Transverse colon (tissue), 4 donors: ENCODE measurements at regions not wholly inside any gene's neighbourhood (a gene's known extent, or its start where the extent isn't known, plus 50 kb on each side); places are given as distances from the start of the nearest gene placed in this dataset.

Source experiments
- DNase-seq: peaks from one replicate; pipeline ENCODE4 v3.0.0-alpha.2; 2019
- H3K27ac ChIP-seq, 4 donors: fragments of 200-600 bp; sonication (generic); 2 replicates each; pipeline ENCODE4 v1.5.1; 2016 to 2018; ENCODE audit warnings: inconsistent platforms in 4 of 4
- H3K27me3 ChIP-seq: fragments of 200-600 bp; sonication (generic); 2 replicates; pipeline ENCODE4 v1.5.1; 2017; ENCODE audit warnings: inconsistent platforms
- H3K36me3 ChIP-seq, 4 donors: fragments of 200-600 bp; sonication (generic); 2 replicates each; pipeline ENCODE4 v1.5.1; 2017 to 2019; ENCODE audit warnings: inconsistent platforms in 4 of 4
- H3K4me1 ChIP-seq, 4 donors: fragments of 200-600 bp; sonication (generic); 2 replicates each; pipeline ENCODE4 v1.5.1; 2017 to 2020; ENCODE audit warnings: inconsistent platforms in 4 of 4
- H3K4me3 ChIP-seq, 4 donors: fragments of 200-600 bp; sonication (generic); 1 replicate in 1 of 4; 2 replicates in 3 of 4; pipeline versions ENCODE4 v1.5.1 to v1.6.1; 2017 to 2019; ENCODE audit warnings: inconsistent platforms in 4 of 4
- H3K9me3 ChIP-seq, 2 donors: fragments of 200-600 bp; sonication (generic); 2 replicates each; pipeline ENCODE4 v1.5.1; 2017 to 2019; ENCODE audit warnings: inconsistent platforms in 2 of 2
- EP300 ChIP-seq: sonication (generic); formaldehyde crosslinking; IDR thresholded peaks from one replicate; pipeline ENCODE4 v1.6.1; 2017; ENCODE audit warnings: antibody characterized with exemption, low read depth
- POLR2A ChIP-seq: fragments of 450-650 bp; IDR thresholded peaks from one replicate; pipeline ENCODE4 v1.6.1; 2016; ENCODE audit warnings: antibody characterized with exemption, mild to moderate bottlenecking, moderate library complexity
- POLR2AphosphoS5 ChIP-seq, 3 donors: sonication (generic); formaldehyde crosslinking; IDR thresholded peaks; one replicate each; pipeline ENCODE4 v1.6.1; 2016; ENCODE audit warnings: antibody characterized with exemption in 3 of 3
- WGBS, 2 donors: methylation state at CpG; one replicate each; pipeline ENCODE4 v1.1.5; 2018; ENCODE audit warnings: low coverage in 1 of 2; 5-methylcytosine and 5-hydroxymethylcytosine counted together
- in situ Hi-C, 4 donors: fragments of 200-750 bp; cut with MboI; loops; one replicate each; pipeline versions ENCODE4 v1.15.0 to v1.15.1; 2017; ENCODE audit warnings: low sequenced_read_pairs in 3 of 4, low pct_ligation_motif_present in 1 of 4, low pct_unique_long_range_greater_than_20kb in 1 of 4
- intact Hi-C: fragments of 100-400 bp; cut with DNase I; formaldehyde crosslinking; loops from one replicate; pipeline ENCODE4 v1.15.1; 2023; ENCODE audit warnings: low total_unique reads
- TF ChIP-seq, protein P1 (sequence below), 5 experiments: fragments of 200-600 bp in 3 of 5; fragments of 450-650 bp in 2 of 5; sonication (generic) in 3 of 5; IDR thresholded peaks; 1 replicate in 2 of 5; 2 replicates in 3 of 5; pipeline ENCODE4 v1.5.1; 2016 to 2017; ENCODE audit warnings: antibody characterized with exemption in 5 of 5, inconsistent platforms in 3 of 5, mild to moderate bottlenecking in 2 of 5, moderate library complexity in 1 of 5

DNA sequence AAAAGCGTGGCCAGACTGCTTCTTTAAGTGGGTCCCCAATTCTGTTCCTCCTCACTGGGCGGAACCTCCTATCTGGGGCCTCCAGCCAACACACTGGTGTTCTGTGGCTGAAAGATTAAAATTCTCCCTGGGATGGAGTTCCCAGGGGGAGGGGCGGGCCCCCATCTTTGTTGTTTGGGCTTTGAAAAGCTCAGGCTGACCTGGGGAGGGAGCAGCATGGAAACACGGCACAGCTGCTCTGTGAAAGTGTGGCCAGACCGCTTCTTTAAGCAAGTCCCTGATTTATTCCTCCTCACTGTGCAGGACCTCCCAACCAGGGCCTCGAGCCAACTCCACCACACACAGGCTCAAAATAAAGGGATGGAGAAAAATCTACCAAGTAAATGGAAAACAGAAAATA is 219.5 kb downstream of the TMEM47 start:
- intact Hi-C loops (no loop called here), in situ Hi-C loops (no loop called here)
- 56% methylated on average over 6 of the region's 6 CpGs; no CpG with 5 or more reads in 1 of the 2 donors for WGBS, 2 donors
- Histone ChIP-seq H3K4me3 (no peak overlapping the region), H3K36me3 (no peaks in the 10 kb centered on the region), H3K27me3 (no peaks in the 10 kb centered on the region), H3K9me3 (no peaks in the 10 kb centered on the region), H3K4me1 (no peaks in the 10 kb centered on the region), H3K27ac (peak overlapping the region in 3 of 4 donors; percentile 9 to 45 (median 32))
- DNase-seq: peak; percentile 21
- TF ChIP-seq, protein P1, sequence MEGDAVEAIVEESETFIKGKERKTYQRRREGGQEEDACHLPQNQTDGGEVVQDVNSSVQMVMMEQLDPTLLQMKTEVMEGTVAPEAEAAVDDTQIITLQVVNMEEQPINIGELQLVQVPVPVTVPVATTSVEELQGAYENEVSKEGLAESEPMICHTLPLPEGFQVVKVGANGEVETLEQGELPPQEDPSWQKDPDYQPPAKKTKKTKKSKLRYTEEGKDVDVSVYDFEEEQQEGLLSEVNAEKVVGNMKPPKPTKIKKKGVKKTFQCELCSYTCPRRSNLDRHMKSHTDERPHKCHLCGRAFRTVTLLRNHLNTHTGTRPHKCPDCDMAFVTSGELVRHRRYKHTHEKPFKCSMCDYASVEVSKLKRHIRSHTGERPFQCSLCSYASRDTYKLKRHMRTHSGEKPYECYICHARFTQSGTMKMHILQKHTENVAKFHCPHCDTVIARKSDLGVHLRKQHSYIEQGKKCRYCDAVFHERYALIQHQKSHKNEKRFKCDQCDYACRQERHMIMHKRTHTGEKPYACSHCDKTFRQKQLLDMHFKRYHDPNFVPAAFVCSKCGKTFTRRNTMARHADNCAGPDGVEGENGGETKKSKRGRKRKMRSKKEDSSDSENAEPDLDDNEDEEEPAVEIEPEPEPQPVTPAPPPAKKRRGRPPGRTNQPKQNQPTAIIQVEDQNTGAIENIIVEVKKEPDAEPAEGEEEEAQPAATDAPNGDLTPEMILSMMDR (IDR thresholded peaks at IDR 0.05): no peak
- TF ChIP-seq POLR2AphosphoS5 (IDR thresholded peaks at IDR 0.05): no peak
- TF ChIP-seq EP300: no peak
- no peak for TF ChIP-seq POLR2A

DNA sequence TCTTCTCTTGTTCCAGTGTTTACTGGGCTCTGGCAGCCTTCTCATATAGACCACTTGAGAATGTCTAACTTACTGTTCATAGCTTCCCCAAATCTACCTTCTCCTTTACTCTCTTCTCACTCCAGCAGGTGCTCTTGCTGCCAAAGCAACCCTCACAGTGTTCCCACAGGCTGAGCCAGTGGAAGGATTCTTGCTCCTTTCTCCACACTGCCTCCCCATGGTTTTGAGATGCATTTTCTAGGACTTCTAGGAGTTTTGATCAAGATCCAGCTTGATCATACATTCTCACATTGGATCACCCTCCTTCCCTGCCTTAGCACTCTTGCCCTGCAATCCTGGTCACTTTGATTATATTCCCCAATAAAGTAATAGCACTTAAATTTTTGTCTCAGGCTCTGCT is 230.8 kb downstream of the TMEM47 start:
- H3K4me3 ChIP-seq: no peak overlapping the region
- H3K27me3 ChIP-seq: no peaks in the 10 kb centered on the region
- no peaks in the 10 kb centered on the region for H3K36me3 ChIP-seq
- no peak overlapping the region for H3K27ac ChIP-seq
- no peak for DNase-seq
- intact Hi-C loops: no loop called here
- no peaks in the 10 kb centered on the region for H3K4me1 ChIP-seq
- no peaks in the 10 kb centered on the region for H3K9me3 ChIP-seq
- TF ChIP-seq POLR2AphosphoS5 (IDR thresholded peaks at IDR 0.05): no peak
- TF ChIP-seq, protein P1 (IDR thresholded peaks at IDR 0.05): peak in 1 of 5 experiments; percentile 14
- in situ Hi-C loops: no loop called here

DNA sequence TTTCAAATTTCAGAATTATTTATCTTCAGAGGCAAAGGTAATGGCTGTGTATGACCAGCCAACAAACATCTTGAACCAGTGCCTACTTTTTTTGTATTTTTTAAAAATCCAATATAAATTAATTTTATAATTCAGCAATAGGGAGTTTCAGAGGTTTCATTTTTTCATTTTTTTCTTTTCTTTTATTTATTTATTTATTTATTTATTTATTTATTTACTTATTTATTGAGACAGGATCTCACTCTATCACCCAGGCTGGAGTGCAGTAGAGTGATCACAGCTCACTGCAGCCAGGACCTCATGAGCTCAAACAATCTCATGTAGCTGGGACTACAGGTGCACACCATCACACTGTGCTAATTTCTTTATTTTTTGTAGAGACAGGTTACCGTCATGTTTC is 250.5 kb downstream of the TMEM47 start:
- H3K4me3 ChIP-seq: no peak overlapping the region
- no peaks in the 10 kb centered on the region for H3K36me3 ChIP-seq
- TF ChIP-seq POLR2AphosphoS5 (IDR thresholded peaks at IDR 0.05) (no peak), POLR2A (no peak)
- TF ChIP-seq, protein P1 (IDR thresholded peaks at IDR 0.05): no peak
- H3K27ac ChIP-seq: no peak overlapping the region
- DNase-seq: no peak
- WGBS, 2 donors: 78% methylated on average over 1 of the region's 1 CpG; no CpG with 5 or more reads in 1 of the 2 donors
- H3K9me3 ChIP-seq: no peaks in the 10 kb centered on the region
- intact Hi-C loops: no loop called here
- H3K27me3 ChIP-seq: no peaks in the 10 kb centered on the region
- H3K4me1 ChIP-seq: no peaks in the 10 kb centered on the region
- in situ Hi-C loops: no loop called here

DNA sequence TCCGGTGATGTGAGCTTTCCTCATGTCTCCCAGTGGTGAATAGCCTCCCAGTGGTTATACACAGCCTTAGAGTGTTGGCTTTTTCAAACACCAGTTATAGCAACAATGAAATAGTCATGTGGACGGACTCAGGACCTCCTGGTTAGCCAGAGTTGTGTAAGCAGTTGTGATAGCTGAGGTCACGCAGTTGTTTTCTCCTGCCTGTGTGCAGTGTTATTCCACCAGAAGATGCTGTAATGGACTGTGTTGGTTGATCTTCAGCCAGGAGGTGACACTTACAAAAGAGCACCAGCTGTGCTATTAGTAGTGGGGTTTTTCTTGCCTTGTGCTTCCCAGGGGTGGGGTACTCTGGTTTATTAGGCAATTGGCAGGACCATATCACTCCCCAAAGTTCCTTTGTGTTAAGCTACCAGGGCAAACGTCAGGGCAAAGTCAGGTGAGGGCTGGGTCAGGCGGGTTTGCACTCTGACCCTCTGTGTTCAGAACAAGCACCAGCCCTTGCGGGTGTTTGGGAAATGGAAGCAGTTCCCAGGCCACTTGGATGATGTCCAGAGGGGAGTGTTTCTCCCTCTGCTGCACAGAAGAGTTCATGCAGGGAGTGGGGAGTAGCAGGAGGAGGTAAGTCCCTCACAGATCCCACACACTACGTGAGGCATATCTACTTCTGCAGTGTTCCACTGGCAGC is 252.6 kb downstream of the TMEM47 start:
- WGBS, 2 donors: 40% methylated on average over 7 of the region's 7 CpGs; no CpG with 5 or more reads in 1 of the 2 donors
- no peak overlapping the region for H3K27ac ChIP-seq
- no peaks in the 10 kb centered on the region for H3K27me3 ChIP-seq
- TF ChIP-seq EP300: no peak
- no peak for TF ChIP-seq POLR2A
- TF ChIP-seq, protein P1 (IDR thresholded peaks at IDR 0.05): no peak
- no peak for TF ChIP-seq POLR2AphosphoS5 (IDR thresholded peaks at IDR 0.05)
- H3K4me1 ChIP-seq: no peaks in the 10 kb centered on the region
- intact Hi-C loops (no loop called here), in situ Hi-C loops (no loop called here)
- no peak overlapping the region for H3K4me3 ChIP-seq
- DNase-seq: no peak
- no peaks in the 10 kb centered on the region for H3K9me3 ChIP-seq
- no peaks in the 10 kb centered on the region for H3K36me3 ChIP-seq
